HepG2 (cell line): ENCODE measurements at regions not wholly inside any gene's neighbourhood (a gene's known extent, or its start where the extent isn't known, plus 50 kb on each side); places are given as distances from the start of the nearest gene placed in this dataset.

Experiments used
- BCL6 ChIP-seq: IDR thresholded peaks from 2 replicates; pipeline ENCODE4 v1.6.1; 2016; ENCODE audit warnings: missing genetic modification reagents, missing compliant biosample characterization
- CEBPG ChIP-seq: IDR thresholded peaks from 2 replicates; pipeline ENCODE4 v1.6.1; 2016
- ELF1 ChIP-seq: sonication (generic); formaldehyde crosslinking; IDR thresholded peaks from 2 replicates; pipeline ENCODE4 v1.4.0; 2020; ENCODE audit warnings: missing genetic modification reagents
- GABPA ChIP-seq, 2 experiments: IDR thresholded peaks; 2 replicates each; pipeline ENCODE4 v1.6.1; 2011 to 2016; ENCODE audit warnings: low read depth in 2 of 2, low read length in 1 of 2, missing biosample characterization in 1 of 2, missing genetic modification characterization in 1 of 2
- GZF1 ChIP-seq: sonication (generic); formaldehyde crosslinking; IDR thresholded peaks from 2 replicates; pipeline ENCODE4 v1.5.1; 2020; ENCODE audit warnings: mild to moderate bottlenecking, missing genetic modification reagents
- IRF2 ChIP-seq: IDR thresholded peaks from 2 replicates; pipeline ENCODE4 v1.6.1; 2018; ENCODE audit warnings: missing genetic modification reagents, missing compliant biosample characterization
- JDP2 ChIP-seq: sonication (generic); formaldehyde crosslinking; IDR thresholded peaks from 2 replicates; pipeline ENCODE4 v1.8.1; 2022; ENCODE audit warnings: missing genetic modification reagents, borderline replicate concordance
- JUND ChIP-seq: sonication (generic); formaldehyde crosslinking; IDR thresholded peaks from 2 replicates; pipeline ENCODE4 v1.8.0; 2022; ENCODE audit warnings: mild to moderate bottlenecking, missing genetic modification reagents
- KAT2B ChIP-seq: fragments of 150-350 bp; IDR thresholded peaks from 2 replicates; pipeline ENCODE4 v1.6.1; 2014; ENCODE audit warnings: low read depth, low read length, borderline replicate concordance
- MAFF ChIP-seq: IDR thresholded peaks from 2 replicates; pipeline ENCODE4 v1.6.1; 2011; ENCODE audit warnings: low read depth, low read length, improper control_type of control experiment
- MED13 ChIP-seq: sonication (generic); formaldehyde crosslinking; IDR thresholded peaks from 2 replicates; pipeline ENCODE4 v1.5.0; 2020; ENCODE audit warnings: missing genetic modification reagents
- MLLT10 ChIP-seq: sonication (generic); formaldehyde crosslinking; IDR thresholded peaks from 2 replicates; pipeline ENCODE4 v1.4.0; 2020; ENCODE audit warnings: missing genetic modification reagents
- PHF21A ChIP-seq: sonication (generic); formaldehyde crosslinking; IDR thresholded peaks from 2 replicates; pipeline ENCODE4 v1.5.0; 2020; ENCODE audit warnings: mild to moderate bottlenecking, missing genetic modification reagents
- POLR2AphosphoS2 ChIP-seq: IDR thresholded peaks from 2 replicates; pipeline ENCODE4 v1.6.1; 2011; ENCODE audit warnings: low read depth, low read length, improper control_type of control experiment
- SAFB2 ChIP-seq: sonication (generic); formaldehyde crosslinking; IDR thresholded peaks from 2 replicates; pipeline ENCODE4 v1.5.1; 2020; ENCODE audit warnings: missing genetic modification reagents, low read depth, mild to moderate bottlenecking, borderline replicate concordance
- SALL2 ChIP-seq: sonication (generic); formaldehyde crosslinking; IDR thresholded peaks from 2 replicates; pipeline ENCODE4 v1.8.1; 2023; ENCODE audit warnings: mild to moderate bottlenecking, missing genetic modification reagents, inconsistent platforms
- SNAPC5 ChIP-seq: sonication (generic); formaldehyde crosslinking; IDR thresholded peaks from 2 replicates; pipeline ENCODE4 v1.8.1; 2023; ENCODE audit warnings: mild to moderate bottlenecking, missing genetic modification reagents, borderline replicate concordance
- TRIM24 ChIP-seq: sonication (generic); formaldehyde crosslinking; IDR thresholded peaks from 2 replicates; pipeline ENCODE4 v1.8.0; 2022; ENCODE audit warnings: mild to moderate bottlenecking, missing genetic modification reagents
- ZMAT5 ChIP-seq: sonication (generic); formaldehyde crosslinking; IDR thresholded peaks from 2 replicates; pipeline ENCODE4 v1.5.0; 2020; ENCODE audit warnings: mild to moderate bottlenecking, low read depth, missing genetic modification reagents, borderline replicate concordance
- ZNF17 ChIP-seq: sonication (generic); formaldehyde crosslinking; IDR thresholded peaks from 2 replicates; pipeline ENCODE4 v1.5.0; 2020; ENCODE audit warnings: mild to moderate bottlenecking, missing genetic modification reagents
- ZNF619 ChIP-seq: sonication (generic); formaldehyde crosslinking; IDR thresholded peaks from 2 replicates; pipeline ENCODE4 v1.4.0; 2020; ENCODE audit warnings: mild to moderate bottlenecking, missing genetic modification reagents
- ZNF674 ChIP-seq: sonication (generic); formaldehyde crosslinking; IDR thresholded peaks from 2 replicates; pipeline ENCODE4 v1.5.0; 2020; ENCODE audit warnings: low read depth, mild to moderate bottlenecking, missing genetic modification reagents
- ZNF687 ChIP-seq: sonication (generic); formaldehyde crosslinking; IDR thresholded peaks from 2 replicates; pipeline ENCODE4 v1.5.1; 2020; ENCODE audit warnings: mild to moderate bottlenecking, missing genetic modification reagents, moderate library complexity
- ZNF720 ChIP-seq: sonication (generic); formaldehyde crosslinking; IDR thresholded peaks from 2 replicates; pipeline ENCODE4 v1.4.0; 2020; ENCODE audit warnings: missing genetic modification reagents
- ZNF792 ChIP-seq: IDR thresholded peaks from 2 replicates; pipeline ENCODE4 v1.6.1; 2016
- ZNF800 ChIP-seq: sonication (generic); formaldehyde crosslinking; IDR thresholded peaks from 2 replicates; pipeline ENCODE4 v1.4.0; 2020; ENCODE audit warnings: missing genetic modification reagents

- no peak for TF ChIP-seq ZNF800 (CRISPR knock-in tag)
- no peak for TF ChIP-seq ZNF674 (CRISPR knock-in tag)
- no peak for TF ChIP-seq SNAPC5 (CRISPR knock-in tag)
- TF ChIP-seq MAFF, result peak; percentile 36; the same call in 1 of the 2 replicates
- no peak for TF ChIP-seq POLR2AphosphoS2
- no peak for TF ChIP-seq PHF21A
- no peak for TF ChIP-seq ZNF720 (CRISPR knock-in tag)
- no peak for TF ChIP-seq SAFB2 (CRISPR knock-in tag)
- TF ChIP-seq ZNF792 (CRISPR knock-in tag), result 0 out of 2 replicates have a peak, but pooled peaks have one; percentile 19
- no peak for TF ChIP-seq JDP2 (CRISPR knock-in tag)
- TF ChIP-seq MED13 (CRISPR knock-in tag), result no peak
- no peak for TF ChIP-seq CEBPG (CRISPR knock-in tag)
- 0 out of 2 replicates have a peak, but pooled peaks have one; percentile 34 for TF ChIP-seq ZNF687
- no peak for TF ChIP-seq ZNF619
- peak; percentile 93 for TF ChIP-seq GZF1 (CRISPR knock-in tag)
- TF ChIP-seq JUND (CRISPR knock-in tag), result no peak
- TF ChIP-seq GABPA (IDR thresholded peaks at IDR 0.05; ENCODE audit: low read depth, low read length), result no peak
- peak; percentile 23; the same call in 1 of the 2 replicates for TF ChIP-seq GABPA (CRISPR knock-in tag; IDR thresholded peaks at IDR 0.05; ENCODE audit: low read depth)
- TF ChIP-seq ELF1 (CRISPR knock-in tag), result peak; percentile 50; the same call in 1 of the 2 replicates
- TF ChIP-seq KAT2B, result no peak
- 0 out of 2 replicates have a peak, but pooled peaks have one; percentile 34 for TF ChIP-seq BCL6 (CRISPR knock-in tag)
- TF ChIP-seq TRIM24, result no peak
- TF ChIP-seq ZNF17 (CRISPR knock-in tag), result no peak
- TF ChIP-seq SALL2, result no peak
- no peak for TF ChIP-seq ZMAT5
- no peak for TF ChIP-seq IRF2 (CRISPR knock-in tag)
- no peak for TF ChIP-seq MLLT10 (CRISPR knock-in tag)
These were observed 121.3 kb upstream of the IQSEC1 start (continued) for GRCh38 chr3:13194285-13195209.
